EH (cell line): ENCODE measurements at regions not wholly inside any gene's neighbourhood (a gene's known extent, or its start where the extent isn't known, plus 50 kb on each side); places are given as distances from the start of the nearest gene placed in this dataset.
A peak's percentile ranks its signal among the peaks of the same experiment; 100 is the strongest.
"Not testable (repeated sequence)": the region's sequence is repeated elsewhere in the genome, so short reads cannot be mapped to it uniquely, and the experiment has no call there.

ENCODE experiments used
- DNase-seq: peaks from one replicate; pipeline ENCODE4 v3.0.0-alpha.2; 2015; ENCODE audit warnings: low read depth

- not testable (repeated sequence) for DNase-seq
Measured at GRCh38 chr11:13614918-13615317, 53.5 kb upstream of the FAR1 start.

- DNase-seq, result no peak
Measured at GRCh38 chr11:13608656-13609055, 59.8 kb upstream of the FAR1 start.

GRCh38 chr11:13606701-13607100 is 61.8 kb upstream of the FAR1 start:
- DNase-seq, result no peak

DNA sequence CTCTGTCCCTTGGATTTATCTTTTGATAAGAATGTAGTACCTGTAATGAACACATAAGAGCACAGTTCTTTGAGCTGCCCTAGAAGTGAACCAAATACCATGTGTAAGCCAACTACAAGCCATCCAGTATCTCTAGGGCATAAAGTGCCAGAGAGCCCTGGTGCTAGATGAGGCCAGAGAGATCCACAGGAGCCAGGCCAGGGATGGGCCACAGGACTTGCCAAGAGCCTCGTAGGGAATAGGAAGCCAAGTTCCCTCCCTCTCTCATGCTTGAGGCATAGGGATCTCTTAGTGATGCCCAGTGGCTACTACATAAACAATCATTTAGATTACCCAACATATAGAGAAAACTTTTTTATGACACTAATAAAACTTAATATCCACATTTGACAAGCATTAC is 64.8 kb upstream of the FAR1 start:
- no peak for DNase-seq

GRCh38 chr11:13602844-13603243 is 65.6 kb upstream of the FAR1 start:
- no peak for DNase-seq

DNA sequence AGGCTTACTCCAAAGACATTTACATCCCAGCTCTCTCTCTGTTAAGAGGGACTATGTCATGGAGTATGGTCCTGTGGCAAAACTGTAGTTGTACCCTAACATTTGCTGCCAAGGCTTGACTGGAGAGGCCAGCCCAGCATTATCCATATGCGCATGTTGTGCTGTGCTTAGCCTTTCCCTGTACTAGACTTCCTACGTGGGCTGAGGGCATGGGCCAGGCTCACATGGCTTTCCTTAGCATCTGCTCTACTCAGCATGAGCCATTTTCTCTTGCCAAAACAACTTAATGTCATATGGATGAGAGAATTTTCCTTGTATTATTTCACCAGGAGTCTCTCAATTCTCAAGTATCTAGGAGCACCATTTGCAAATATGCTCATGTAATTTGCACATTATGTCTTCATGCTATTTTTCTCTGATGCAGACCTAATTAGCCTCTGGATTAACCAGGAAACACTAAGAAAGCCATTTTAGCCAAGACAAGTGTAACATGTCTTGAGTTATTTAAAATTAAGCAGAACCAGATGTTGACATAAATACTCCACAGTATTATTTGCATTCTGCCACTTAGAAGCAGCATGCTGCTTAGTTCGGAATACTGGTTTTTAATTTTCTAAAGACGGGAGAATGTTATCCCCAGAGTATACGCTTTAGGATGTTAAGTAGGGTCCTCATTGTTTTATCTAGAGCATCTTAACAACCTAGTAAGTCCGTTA is 71.7 kb upstream of the FAR1 start:
- no peak for DNase-seq

DNA sequence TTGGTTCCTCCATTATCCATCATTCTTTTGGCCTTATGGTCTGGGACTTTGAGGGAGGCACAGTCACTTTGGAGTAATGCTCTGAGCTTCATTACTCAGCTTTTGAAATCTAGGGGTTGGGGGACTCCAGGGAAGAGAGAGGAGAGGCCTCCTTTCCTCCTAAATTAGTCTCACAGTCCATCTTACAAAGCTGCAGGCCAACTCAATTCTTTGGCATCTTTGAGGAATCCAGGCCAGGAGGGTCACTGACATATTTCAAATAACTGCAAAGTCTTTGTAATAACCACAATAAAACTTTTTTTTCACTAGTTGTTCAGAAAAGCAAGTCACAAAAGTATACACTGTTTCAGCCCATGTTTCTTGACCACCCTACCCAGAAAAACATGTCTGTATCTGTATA is 73.3 kb upstream of the FAR1 start:
- peak; percentile 73 for DNase-seq

DNA sequence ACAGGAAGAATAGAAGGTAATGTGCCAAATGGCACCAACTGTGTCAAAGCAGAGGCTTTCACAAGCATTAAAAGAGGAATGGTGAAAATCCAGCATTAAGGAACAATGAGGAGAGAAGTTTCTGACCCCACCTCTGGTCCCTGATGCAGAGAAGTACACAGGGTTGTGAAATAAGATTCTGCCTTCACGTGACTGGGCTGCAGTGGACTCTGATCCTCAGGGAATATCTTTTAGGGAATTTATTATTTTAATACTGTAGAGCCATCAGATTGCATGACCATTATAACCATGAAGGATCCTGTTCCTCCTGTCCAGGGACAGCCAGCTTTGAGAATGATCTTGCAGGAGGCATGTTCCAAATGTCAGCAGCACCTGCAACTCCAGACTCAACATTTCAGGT is 74.4 kb upstream of the FAR1 start:
- DNase-seq, result no peak

DNA sequence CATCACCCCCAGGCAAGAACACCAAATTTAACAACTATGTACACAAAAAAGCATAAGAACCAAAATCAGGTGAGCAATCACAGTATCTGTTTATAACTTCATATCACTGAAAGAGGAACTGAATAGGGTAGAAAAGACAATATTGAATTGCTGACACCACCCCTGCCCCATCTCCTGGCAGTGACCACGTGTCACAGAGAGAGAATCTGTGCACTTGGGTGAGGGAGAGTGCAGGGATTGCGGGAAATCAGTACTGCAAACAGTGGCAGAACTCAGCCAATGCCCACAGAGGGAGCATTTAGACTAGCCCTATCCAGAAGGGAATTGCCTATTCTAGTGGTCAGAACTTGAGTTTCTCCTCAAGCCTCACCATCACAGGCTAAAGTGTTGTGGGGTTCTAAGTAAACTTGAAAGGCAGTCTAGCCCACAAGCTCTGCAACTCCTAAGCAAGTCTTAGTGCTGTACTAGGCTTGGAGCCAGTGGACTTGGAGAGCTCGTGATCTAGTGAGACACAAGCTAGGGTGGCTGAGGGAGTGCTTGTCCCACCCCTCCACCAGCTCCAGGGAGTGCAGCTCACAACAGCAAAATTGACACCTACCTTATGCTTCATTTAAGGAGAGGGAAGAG is 82.8 kb upstream of the PTH start:
- no peak for DNase-seq

DNA sequence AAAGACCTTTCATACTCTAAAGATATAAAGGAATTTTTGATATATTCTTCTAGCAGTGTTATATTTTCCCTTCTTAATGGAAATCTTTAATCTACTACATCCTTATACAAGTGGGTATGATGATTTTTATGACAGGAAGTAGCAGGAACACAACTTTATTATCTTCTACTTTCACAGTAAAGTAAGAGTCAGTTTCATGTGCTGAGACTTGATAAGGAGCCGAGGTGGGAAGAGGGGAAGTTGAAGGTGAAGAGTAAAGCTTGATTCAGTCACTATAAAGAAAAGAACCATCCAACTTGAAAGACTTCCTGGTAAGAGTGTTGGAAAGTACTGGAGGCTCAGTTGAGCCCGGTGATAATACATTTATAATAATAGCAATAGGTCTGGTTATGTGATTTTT is 82.1 kb upstream of the PTH start:
- DNase-seq, result no peak

DNA sequence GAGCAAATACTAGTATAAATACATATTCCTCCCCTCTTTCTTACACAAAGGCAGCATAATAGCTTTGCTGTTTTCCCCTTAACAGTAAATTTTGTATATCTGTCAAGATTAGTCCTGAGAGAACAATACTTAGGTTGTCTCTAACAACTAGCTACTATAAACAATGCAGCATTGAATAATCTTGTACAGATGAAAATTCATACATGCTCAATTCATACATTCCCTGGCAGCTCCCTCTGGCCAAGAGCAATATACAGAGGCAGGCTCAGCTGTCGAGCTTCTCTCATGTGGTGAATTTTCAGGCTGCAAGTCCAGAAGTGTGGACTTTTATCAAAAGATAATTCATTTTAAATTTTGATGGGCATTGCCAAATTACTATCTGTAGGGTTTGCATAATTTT is 81.2 kb upstream of the PTH start:
- no peak for DNase-seq

- not testable (repeated sequence) for DNase-seq
Measured at GRCh38 chr11:13575385-13575784, 79.6 kb upstream of the PTH start.

- DNase-seq, result no peak
Measured at GRCh38 chr11:13567551-13567950, 71.8 kb upstream of the PTH start.

- no peak for DNase-seq
Measured at GRCh38 chr11:13561860-13562259, 66.1 kb upstream of the PTH start.

GRCh38 chr11:13560341-13560740 is 64.5 kb upstream of the PTH start:
- not testable (repeated sequence) for DNase-seq

DNA sequence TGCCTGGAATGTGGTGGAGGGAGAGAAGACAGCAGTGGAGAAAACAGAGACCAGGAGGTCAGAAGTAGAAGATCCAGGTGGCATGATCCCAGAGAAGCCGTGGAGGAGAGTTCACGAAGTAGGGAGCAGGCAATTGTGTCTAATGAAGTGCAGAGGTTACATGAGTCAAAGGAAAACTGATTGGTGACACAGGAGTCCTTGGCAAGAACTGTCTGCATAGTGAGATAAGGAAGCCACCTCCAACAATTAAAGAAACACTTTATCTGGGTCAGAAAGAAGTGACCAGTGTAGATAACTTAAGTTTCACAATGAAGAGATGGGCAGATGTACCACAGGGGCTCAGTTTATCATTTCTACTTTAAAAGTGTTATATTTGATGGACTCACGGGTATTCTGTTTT is 57.0 kb upstream of the PTH start:
- DNase-seq, result no peak

- no peak for DNase-seq
Measured at GRCh38 chr11:13551834-13552233, 56.0 kb upstream of the PTH start.

GRCh38 chr11:13550761-13551160 is 55.0 kb upstream of the PTH start:
- DNase-seq, result no peak

GRCh38 chr11:13546092-13546491 is 50.3 kb upstream of the PTH start:
- DNase-seq, result not testable (repeated sequence)
